Type B pancreatic cell (in vitro differentiated cells): ENCODE measurements at regions not wholly inside any gene's neighbourhood (a gene's known extent, or its start where the extent isn't known, plus 50 kb on each side); places are given as distances from the start of the nearest gene placed in this dataset.

Experiments used
- DNase-seq: peaks from one replicate; pipeline ENCODE4 v3.0.0; 2021; ENCODE audit warnings: mixed read lengths; ENCODE audit not compliant: unreplicated experiment; ENCODE audit errors: extremely low spot score
- H3K27ac Mint-ChIP-seq: 2 replicates; pipeline ENCODE4 v1.8.0; 2021; ENCODE audit warnings: mild to moderate bottlenecking, mixed read lengths
- H3K27me3 Mint-ChIP-seq: 2 replicates; pipeline ENCODE4 v1.8.0; 2021; ENCODE audit warnings: mixed read lengths
- H3K36me3 Mint-ChIP-seq: 2 replicates; pipeline ENCODE4 v1.8.0; 2021; ENCODE audit warnings: mixed read lengths
- H3K4me1 Mint-ChIP-seq: one replicate; pipeline ENCODE4 v1.8.0; 2021; ENCODE audit warnings: mixed read lengths; ENCODE audit not compliant: unreplicated experiment
- H3K4me3 Mint-ChIP-seq: 2 replicates; pipeline ENCODE4 v1.8.0; 2021; ENCODE audit warnings: mild to moderate bottlenecking, mixed read lengths
- H3K9me3 Mint-ChIP-seq: 2 replicates; pipeline ENCODE4 v1.8.0; 2021; ENCODE audit warnings: mixed read lengths
- CTCF ChIP-seq: fragments of 200-600 bp; sonication (generic); conservative IDR thresholded peaks from 2 replicates; pipeline ENCODE4 v1.5.0; 2021; ENCODE audit warnings: antibody characterized with exemption, mild to moderate bottlenecking

GRCh38 chr6:147000545-147001488 lies 203.4 kb upstream of the STXBP5 start:
- no peak overlapping the region for H3K27ac Mint-ChIP-seq
- H3K9me3 Mint-ChIP-seq = no peaks in the 10 kb centered on the region
- H3K4me3 Mint-ChIP-seq = peak overlapping the region; percentile 11
- peaks cover 7% of the 10 kb centered on the region for H3K4me1 Mint-ChIP-seq
- no peaks in the 10 kb centered on the region for H3K36me3 Mint-ChIP-seq
- H3K27me3 Mint-ChIP-seq = no peaks in the 10 kb centered on the region
- no peak for TF ChIP-seq CTCF
- no peak for DNase-seq

- Mint-ChIP-seq H3K36me3 (no peaks in the 10 kb centered on the region), H3K9me3 (no peaks in the 10 kb centered on the region), H3K4me1 (peaks cover 7% of the 10 kb centered on the region), H3K27me3 (no peaks in the 10 kb centered on the region), H3K4me3 (no peak overlapping the region), H3K27ac (no peak overlapping the region)
- TF ChIP-seq CTCF = no peak
- no peak for DNase-seq
These were observed 202.6 kb upstream of the STXBP5 start for GRCh38 chr6:147001621-147002020.

GRCh38 chr6:147003186-147003585 lies 201.0 kb upstream of the STXBP5 start:
- no peak for DNase-seq
- H3K4me1 Mint-ChIP-seq = peaks cover 7% of the 10 kb centered on the region
- H3K27ac Mint-ChIP-seq = no peak overlapping the region
- TF ChIP-seq CTCF = no peak
- H3K36me3 Mint-ChIP-seq = no peaks in the 10 kb centered on the region
- H3K27me3 Mint-ChIP-seq = no peaks in the 10 kb centered on the region
- H3K9me3 Mint-ChIP-seq = no peaks in the 10 kb centered on the region
- H3K4me3 Mint-ChIP-seq = no peak overlapping the region

GRCh38 chr6:147005499-147005898 lies 198.7 kb upstream of the STXBP5 start:
- H3K36me3 Mint-ChIP-seq = no peaks in the 10 kb centered on the region
- H3K4me3 Mint-ChIP-seq = no peak overlapping the region
- TF ChIP-seq CTCF = peak; percentile 22
- DNase-seq = no peak
- no peaks in the 10 kb centered on the region for H3K27me3 Mint-ChIP-seq
- no peak overlapping the region for H3K27ac Mint-ChIP-seq
- H3K9me3 Mint-ChIP-seq = peaks cover 7% of the 10 kb centered on the region
- H3K4me1 Mint-ChIP-seq = peaks cover 6% of the 10 kb centered on the region

- H3K9me3 Mint-ChIP-seq = peaks cover 7% of the 10 kb centered on the region
- H3K4me1 Mint-ChIP-seq = no peaks in the 10 kb centered on the region
- H3K36me3 Mint-ChIP-seq = no peaks in the 10 kb centered on the region
- no peak overlapping the region for H3K27ac Mint-ChIP-seq
- H3K27me3 Mint-ChIP-seq = no peaks in the 10 kb centered on the region
- H3K4me3 Mint-ChIP-seq = no peak overlapping the region
- DNase-seq = no peak
- no peak for TF ChIP-seq CTCF
These were observed 196.8 kb upstream of the STXBP5 start for GRCh38 chr6:147007441-147007840.
